Erythroblast (primary cell): ENCODE measurements at regions not wholly inside any gene's neighbourhood (a gene's known extent, or its start where the extent isn't known, plus 50 kb on each side); places are given as distances from the start of the nearest gene placed in this dataset.

ENCODE experiments used
- GATA1 ChIP-seq: IDR thresholded peaks from 2 replicates; pipeline ENCODE4 v1.6.1; 2011; ENCODE audit warnings: low read depth, mild to moderate bottlenecking, control low read depth, low read length, moderate library complexity
- POLR2A ChIP-seq: IDR thresholded peaks from 2 replicates; pipeline ENCODE4 v1.6.1; 2011; ENCODE audit warnings: mild to moderate bottlenecking, low read length

- TF ChIP-seq POLR2A, result no peak
- TF ChIP-seq GATA1, result no peak
Observed at GRCh38 chr20:22696759-22697158, 112.4 kb upstream of the FOXA2 start.
